MM.1S (cell line): ENCODE measurements at regions not wholly inside any gene's neighbourhood (a gene's known extent, or its start where the extent isn't known, plus 50 kb on each side); places are given as distances from the start of the nearest gene placed in this dataset.

Source experiments
- DNase-seq: peaks from one replicate; pipeline ENCODE4 v3.0.0-alpha.2; 2015
- H2AFZ ChIP-seq: fragments of 300-600 bp; sonication (generic); 2 replicates; pipeline ENCODE4 v1.6.0; 2016; ENCODE audit warnings: antibody characterized with exemption, low read length
- H3F3A ChIP-seq: fragments of 300-600 bp; sonication (generic); 2 replicates; pipeline ENCODE4 v1.6.1; 2016; ENCODE audit warnings: mild to moderate bottlenecking, antibody characterized with exemption, low read length, moderate library complexity, mixed read lengths; ENCODE audit not compliant: insufficient read depth
- H3K27ac ChIP-seq: fragments of 300-600 bp; sonication (generic); 2 replicates; pipeline ENCODE4 v1.5.1; 2016; ENCODE audit warnings: mild to moderate bottlenecking, low read length
- H3K27me3 ChIP-seq: fragments of 300-600 bp; sonication (generic); replicated peaks from 2 replicates; pipeline ENCODE4 v1.6.0; 2016; ENCODE audit warnings: low read length; ENCODE audit not compliant: insufficient read depth
- H3K36me3 ChIP-seq: fragments of 300-600 bp; sonication (generic); replicated peaks from 2 replicates; pipeline ENCODE4 v1.6.1; 2016; ENCODE audit warnings: mild to moderate bottlenecking, low read length, mixed read lengths; ENCODE audit not compliant: insufficient read depth
- H3K4me1 ChIP-seq: fragments of 300-600 bp; sonication (generic); 2 replicates; pipeline ENCODE4 v1.6.1; 2016; ENCODE audit warnings: low read length, mixed read lengths
- H3K4me2 ChIP-seq: fragments of 300-600 bp; sonication (generic); 2 replicates; pipeline ENCODE4 v1.6.0; 2016; ENCODE audit warnings: low read depth, low read length
- H3K4me3 ChIP-seq: fragments of 300-600 bp; sonication (generic); 2 replicates; pipeline ENCODE4 v1.5.1; 2016; ENCODE audit warnings: low read length, mixed read lengths
- H3K79me2 ChIP-seq: fragments of 300-600 bp; sonication (generic); 2 replicates; pipeline ENCODE4 v1.6.1; 2016; ENCODE audit warnings: mixed run types, low read length, mixed read lengths
- H3K9ac ChIP-seq: fragments of 300-600 bp; sonication (generic); 2 replicates; pipeline ENCODE4 v1.6.1; 2016; ENCODE audit warnings: low read length, mixed read lengths
- H3K9me2 ChIP-seq: fragments of 300-600 bp; sonication (generic); replicated peaks from 2 replicates; pipeline ENCODE4 v1.6.1; 2016; ENCODE audit warnings: mild to moderate bottlenecking, low read length, mixed read lengths; ENCODE audit not compliant: insufficient read depth
- H3K9me3 ChIP-seq: fragments of 300-600 bp; sonication (generic); replicated peaks from 2 replicates; pipeline ENCODE4 v1.6.1; 2016; ENCODE audit warnings: mild to moderate bottlenecking, low read length, mixed read lengths; ENCODE audit not compliant: insufficient read depth
- H4K20me1 ChIP-seq: fragments of 300-600 bp; sonication (generic); 2 replicates; pipeline ENCODE4 v1.6.1; 2016; ENCODE audit warnings: mild to moderate bottlenecking, low read length, moderate library complexity, mixed read lengths; ENCODE audit not compliant: insufficient read depth
- EZH2 ChIP-seq: fragments of 300-600 bp; sonication (generic); optimal IDR thresholded peaks from 2 replicates; pipeline ENCODE3; 2017; ENCODE audit warnings: low read depth, mild to moderate bottlenecking, antibody characterized with exemption, low read length, mixed read lengths
- EZH2phosphoT487 ChIP-seq: fragments of 300-600 bp; sonication (generic); IDR thresholded peaks from 2 replicates; pipeline ENCODE4 v1.6.1; 2018; ENCODE audit warnings: antibody characterized with exemption, low read length
- TF ChIP-seq, protein P1 (sequence below): fragments of 300-600 bp; sonication (generic); IDR thresholded peaks from 2 replicates; pipeline ENCODE4 v1.5.1; 2016; ENCODE audit warnings: antibody characterized with exemption, low read length, mixed read lengths

DNA sequence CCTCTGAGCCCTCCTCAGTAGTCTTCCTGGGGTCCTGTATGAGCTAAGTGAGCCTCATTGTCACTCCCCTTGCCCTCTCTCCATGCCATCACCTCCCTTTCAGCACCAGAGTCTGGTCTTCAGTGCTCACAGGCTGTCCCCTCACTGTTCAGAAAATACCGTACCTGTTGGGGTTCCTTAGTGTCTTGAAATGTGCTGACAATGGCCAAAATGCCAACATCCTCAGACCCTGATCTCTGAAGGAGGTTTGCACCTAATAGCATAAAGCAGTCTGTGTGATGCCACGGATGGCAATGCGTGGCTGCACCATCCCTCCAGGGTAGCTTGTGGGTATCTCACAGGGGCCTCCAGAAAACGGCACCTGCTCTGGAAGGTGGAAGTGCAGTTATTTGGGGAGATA lies 301.0 kb upstream of the TLE3 start:
- TF ChIP-seq, protein P1, sequence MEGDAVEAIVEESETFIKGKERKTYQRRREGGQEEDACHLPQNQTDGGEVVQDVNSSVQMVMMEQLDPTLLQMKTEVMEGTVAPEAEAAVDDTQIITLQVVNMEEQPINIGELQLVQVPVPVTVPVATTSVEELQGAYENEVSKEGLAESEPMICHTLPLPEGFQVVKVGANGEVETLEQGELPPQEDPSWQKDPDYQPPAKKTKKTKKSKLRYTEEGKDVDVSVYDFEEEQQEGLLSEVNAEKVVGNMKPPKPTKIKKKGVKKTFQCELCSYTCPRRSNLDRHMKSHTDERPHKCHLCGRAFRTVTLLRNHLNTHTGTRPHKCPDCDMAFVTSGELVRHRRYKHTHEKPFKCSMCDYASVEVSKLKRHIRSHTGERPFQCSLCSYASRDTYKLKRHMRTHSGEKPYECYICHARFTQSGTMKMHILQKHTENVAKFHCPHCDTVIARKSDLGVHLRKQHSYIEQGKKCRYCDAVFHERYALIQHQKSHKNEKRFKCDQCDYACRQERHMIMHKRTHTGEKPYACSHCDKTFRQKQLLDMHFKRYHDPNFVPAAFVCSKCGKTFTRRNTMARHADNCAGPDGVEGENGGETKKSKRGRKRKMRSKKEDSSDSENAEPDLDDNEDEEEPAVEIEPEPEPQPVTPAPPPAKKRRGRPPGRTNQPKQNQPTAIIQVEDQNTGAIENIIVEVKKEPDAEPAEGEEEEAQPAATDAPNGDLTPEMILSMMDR, result no peak
- TF ChIP-seq EZH2phosphoT487 (no peak), EZH2 (no peak)
- Histone ChIP-seq H2AFZ (no peak overlapping the region), H3K27me3 (no peaks in the 10 kb centered on the region)

GRCh38 chr15:70396807-70397206 lies 299.1 kb upstream of the TLE3 start:
- H3K9me3 ChIP-seq, result no peaks in the 10 kb centered on the region
- no peak overlapping the region for H3K4me2 ChIP-seq
- H3K4me3 ChIP-seq, result no peak overlapping the region
- no peaks in the 10 kb centered on the region for H3K27me3 ChIP-seq
- no peaks in the 10 kb centered on the region for H3F3A ChIP-seq
- TF ChIP-seq EZH2phosphoT487 (no peak), EZH2 (no peak)
- TF ChIP-seq, protein P1, result no peak
- DNase-seq, result no peak
- H3K36me3 ChIP-seq, result no peaks in the 10 kb centered on the region
- H3K4me1 ChIP-seq, result no peaks in the 10 kb centered on the region
- no peak overlapping the region for H3K9ac ChIP-seq
- no peaks in the 10 kb centered on the region for H3K9me2 ChIP-seq
- no peaks in the 10 kb centered on the region for H3K79me2 ChIP-seq
- no peak overlapping the region for H2AFZ ChIP-seq
- H3K27ac ChIP-seq, result no peak overlapping the region
- no peaks in the 10 kb centered on the region for H4K20me1 ChIP-seq

More for the DNA sequence above, 301.0 kb upstream of the TLE3 start:
- Histone ChIP-seq H3K4me3 (no peak overlapping the region), H4K20me1 (no peaks in the 10 kb centered on the region), H3K79me2 (no peaks in the 10 kb centered on the region), H3K4me2 (no peak overlapping the region), H3K9me2 (no peaks in the 10 kb centered on the region), H3K9ac (no peak overlapping the region), H3K36me3 (no peaks in the 10 kb centered on the region), H3F3A (no peaks in the 10 kb centered on the region), H3K9me3 (no peaks in the 10 kb centered on the region), H3K4me1 (peaks cover 7% of the 10 kb centered on the region; the same call in 1 of the 2 replicates), H3K27ac (no peak overlapping the region)
- DNase-seq, result no peak

- no peak overlapping the region for H3K4me3 ChIP-seq
- no peak overlapping the region for H3K4me2 ChIP-seq
- no peak for TF ChIP-seq EZH2
- TF ChIP-seq, protein P1, result no peak
- no peak for TF ChIP-seq EZH2phosphoT487
- no peaks in the 10 kb centered on the region for H3K9me2 ChIP-seq
- no peaks in the 10 kb centered on the region for H3K4me1 ChIP-seq
- H3K9me3 ChIP-seq, result no peaks in the 10 kb centered on the region
- no peak overlapping the region for H3K9ac ChIP-seq
- H2AFZ ChIP-seq, result no peak overlapping the region
- H3K27me3 ChIP-seq, result no peaks in the 10 kb centered on the region
- no peak overlapping the region for H3K27ac ChIP-seq
- no peaks in the 10 kb centered on the region for H4K20me1 ChIP-seq
- H3K36me3 ChIP-seq, result no peaks in the 10 kb centered on the region
- no peak for DNase-seq
- H3K79me2 ChIP-seq, result no peaks in the 10 kb centered on the region
- no peaks in the 10 kb centered on the region for H3F3A ChIP-seq
These were observed 297.4 kb upstream of the TLE3 start for GRCh38 chr15:70395164-70395563.
